ENCODE measurements at regions not wholly inside any gene's neighbourhood (a gene's known extent, or its start where the extent isn't known, plus 50 kb on each side); places are given as distances from the start of the nearest gene placed in this dataset.

DNA sequence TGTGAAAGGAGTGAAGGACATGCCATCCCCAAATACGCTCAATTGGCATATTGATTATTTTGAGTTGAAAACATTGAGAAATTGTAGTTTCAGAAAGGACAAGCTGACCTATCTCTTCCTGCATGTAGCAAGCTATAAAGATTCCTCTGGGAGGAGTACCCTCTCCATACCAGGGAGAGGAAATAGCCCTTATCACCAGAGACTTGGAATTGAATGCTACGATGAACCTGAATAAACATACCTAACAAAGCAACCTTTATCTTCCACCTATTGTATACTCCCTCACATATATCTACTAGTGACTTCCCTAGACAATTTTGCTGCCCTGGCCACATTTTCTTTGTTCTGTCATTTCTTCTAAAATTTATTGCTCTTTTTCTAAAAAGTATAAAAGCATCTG is 150.2 kb upstream of the EEPD1 start:
- H3K27me3 ChIP-seq, result no peaks in the 10 kb centered on the region
- H3K9me3 ChIP-seq (replicated peaks in 1 of 3), result peaks cover 0 to 4% (median 0%) of the 10 kb centered on the region in 3 donors
- H3K36me3 ChIP-seq (replicated peaks in 1 of 2), result no peaks in the 10 kb centered on the region
- no peak overlapping the region for H3K27ac ChIP-seq
- no peak overlapping the region for H3K4me3 ChIP-seq
- H3K4me1 ChIP-seq (replicated peaks in 1 of 2), result no peaks in the 10 kb centered on the region
- 75 to 90% (median 82%) methylated on average over 2 of the region's 2 CpGs for WGBS, 4 donors
- intact Hi-C loops (cut with DNase I), result no loop called here
- no peak for DNase-seq
- TF ChIP-seq POLR2A (IDR thresholded peaks at IDR 0.05) (no peak), CTCF (IDR thresholded peaks at IDR 0.05) (no peak)

GRCh38 chr7:36003343-36003742 is 149.7 kb upstream of the EEPD1 start:
- H3K4me1 ChIP-seq (replicated peaks in 1 of 2), result no peaks in the 10 kb centered on the region
- H3K27me3 ChIP-seq, result no peaks in the 10 kb centered on the region
- no peak for DNase-seq
- 95 to 100% (median 98%) methylated on average over 1 of the region's 1 CpG for WGBS, 4 donors
- H3K4me3 ChIP-seq, result no peak overlapping the region
- no peak overlapping the region for H3K27ac ChIP-seq
- no peaks in the 10 kb centered on the region for H3K36me3 ChIP-seq (replicated peaks in 1 of 2)
- H3K9me3 ChIP-seq (replicated peaks in 1 of 3), result peaks cover 0 to 4% (median 0%) of the 10 kb centered on the region in 3 donors
- TF ChIP-seq POLR2A (IDR thresholded peaks at IDR 0.05) (no peak), CTCF (IDR thresholded peaks at IDR 0.05) (no peak)
- intact Hi-C loops (cut with DNase I), result no loop called here

- 63 to 86% (median 73%) methylated on average over 3 of the region's 3 CpGs for whole genome bisulfite sequencing, 4 donors
- intact Hi-C loops (cut with DNase I), result no loop called here
- DNase-seq, result no peak
- Histone ChIP-seq H3K4me3 (no peak overlapping the region), H3K27me3 (no peaks in the 10 kb centered on the region), H3K4me1 (replicated peaks in 1 of 2) (no peaks in the 10 kb centered on the region), H3K27ac (no peak overlapping the region), H3K9me3 (replicated peaks in 1 of 3) (no peaks in the 10 kb centered on the region), H3K36me3 (replicated peaks in 1 of 2) (no peaks in the 10 kb centered on the region)
- no peak for TF ChIP-seq POLR2A (IDR thresholded peaks at IDR 0.05)
- no peak for TF ChIP-seq CTCF (IDR thresholded peaks at IDR 0.05)
Observed at GRCh38 chr7:36005293-36005692, 147.8 kb upstream of the EEPD1 start.

DNA sequence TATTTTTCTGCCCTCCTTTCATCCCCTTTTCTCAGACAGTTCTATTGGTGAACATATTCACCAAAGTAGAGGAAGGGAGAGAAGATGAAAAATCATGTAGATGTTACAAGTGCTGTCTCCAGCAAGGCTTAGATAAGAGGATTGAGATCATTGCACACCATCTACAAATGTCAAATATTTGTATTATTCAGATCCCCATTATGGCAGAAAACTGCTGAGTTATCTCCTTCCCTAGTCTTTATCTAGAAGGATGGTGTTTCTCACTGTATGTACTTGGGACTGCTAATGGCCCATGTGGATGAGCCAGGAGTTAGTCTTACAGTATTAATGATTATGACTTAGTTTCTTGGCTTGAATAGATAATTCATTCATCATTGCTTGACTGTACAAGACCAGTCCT is 147.2 kb upstream of the EEPD1 start:
- H3K27ac ChIP-seq, result no peak overlapping the region
- no peaks in the 10 kb centered on the region for H3K4me1 ChIP-seq (replicated peaks in 1 of 2)
- no peak for DNase-seq
- TF ChIP-seq CTCF (IDR thresholded peaks at IDR 0.05) (no peak), POLR2A (IDR thresholded peaks at IDR 0.05) (no peak)
- intact Hi-C loops (cut with DNase I), result no loop called here
- no peaks in the 10 kb centered on the region for H3K27me3 ChIP-seq
- no peaks in the 10 kb centered on the region for H3K36me3 ChIP-seq (replicated peaks in 1 of 2)
- no peak overlapping the region for H3K4me3 ChIP-seq
- H3K9me3 ChIP-seq (replicated peaks in 1 of 3), result no peaks in the 10 kb centered on the region

Data from adrenal gland (tissue), 9 donors.